Omental fat pad (tissue), 3 donors: ENCODE measurements at regions not wholly inside any gene's neighbourhood (a gene's known extent, or its start where the extent isn't known, plus 50 kb on each side); places are given as distances from the start of the nearest gene placed in this dataset.

Source experiments
- ATAC-seq: fragments of 150-250 bp; one replicate; pipeline ENCODE4 v1.9.1; 2016; ENCODE audit warnings: mild to moderate bottlenecking, moderate library complexity; ENCODE audit not compliant: low FRiP score
- DNase-seq: peaks from one replicate; pipeline ENCODE4 v3.0.0-alpha.2; 2019; ENCODE audit warnings: low spot score
- TF ChIP-seq, protein P1 (sequence below), 3 donors: fragments of 450-650 bp; IDR thresholded peaks; one replicate each; pipeline ENCODE4 v1.5.1; 2016 to 2017; ENCODE audit warnings: antibody characterized with exemption in 3 of 3, mild to moderate bottlenecking in 3 of 3, moderate library complexity in 2 of 3

DNA sequence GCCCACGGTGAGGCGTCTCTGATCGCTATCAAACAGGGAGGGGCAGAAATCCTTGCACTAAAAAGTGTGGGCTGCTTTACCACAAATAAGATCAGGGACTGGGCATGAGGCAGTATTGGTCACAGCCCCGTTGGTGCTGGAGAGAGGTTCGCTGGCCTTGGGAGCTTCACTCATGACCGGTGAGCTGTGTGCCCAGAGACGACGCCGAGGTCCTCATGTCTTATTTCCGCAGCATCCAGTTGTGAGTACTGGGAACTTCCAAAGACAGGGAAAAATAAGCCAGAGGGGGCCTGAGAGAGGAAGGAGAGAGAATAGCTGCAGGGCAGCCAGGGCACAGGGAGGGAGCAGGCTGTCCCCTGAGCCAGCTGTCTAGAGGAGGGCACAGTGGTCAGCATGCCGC, 154.2 kb upstream of the PRKCQ start:
- TF ChIP-seq, protein P1, sequence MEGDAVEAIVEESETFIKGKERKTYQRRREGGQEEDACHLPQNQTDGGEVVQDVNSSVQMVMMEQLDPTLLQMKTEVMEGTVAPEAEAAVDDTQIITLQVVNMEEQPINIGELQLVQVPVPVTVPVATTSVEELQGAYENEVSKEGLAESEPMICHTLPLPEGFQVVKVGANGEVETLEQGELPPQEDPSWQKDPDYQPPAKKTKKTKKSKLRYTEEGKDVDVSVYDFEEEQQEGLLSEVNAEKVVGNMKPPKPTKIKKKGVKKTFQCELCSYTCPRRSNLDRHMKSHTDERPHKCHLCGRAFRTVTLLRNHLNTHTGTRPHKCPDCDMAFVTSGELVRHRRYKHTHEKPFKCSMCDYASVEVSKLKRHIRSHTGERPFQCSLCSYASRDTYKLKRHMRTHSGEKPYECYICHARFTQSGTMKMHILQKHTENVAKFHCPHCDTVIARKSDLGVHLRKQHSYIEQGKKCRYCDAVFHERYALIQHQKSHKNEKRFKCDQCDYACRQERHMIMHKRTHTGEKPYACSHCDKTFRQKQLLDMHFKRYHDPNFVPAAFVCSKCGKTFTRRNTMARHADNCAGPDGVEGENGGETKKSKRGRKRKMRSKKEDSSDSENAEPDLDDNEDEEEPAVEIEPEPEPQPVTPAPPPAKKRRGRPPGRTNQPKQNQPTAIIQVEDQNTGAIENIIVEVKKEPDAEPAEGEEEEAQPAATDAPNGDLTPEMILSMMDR (IDR thresholded peaks at IDR 0.05): no peak
- ATAC-seq (no peak), DNase-seq (no peak)

DNA sequence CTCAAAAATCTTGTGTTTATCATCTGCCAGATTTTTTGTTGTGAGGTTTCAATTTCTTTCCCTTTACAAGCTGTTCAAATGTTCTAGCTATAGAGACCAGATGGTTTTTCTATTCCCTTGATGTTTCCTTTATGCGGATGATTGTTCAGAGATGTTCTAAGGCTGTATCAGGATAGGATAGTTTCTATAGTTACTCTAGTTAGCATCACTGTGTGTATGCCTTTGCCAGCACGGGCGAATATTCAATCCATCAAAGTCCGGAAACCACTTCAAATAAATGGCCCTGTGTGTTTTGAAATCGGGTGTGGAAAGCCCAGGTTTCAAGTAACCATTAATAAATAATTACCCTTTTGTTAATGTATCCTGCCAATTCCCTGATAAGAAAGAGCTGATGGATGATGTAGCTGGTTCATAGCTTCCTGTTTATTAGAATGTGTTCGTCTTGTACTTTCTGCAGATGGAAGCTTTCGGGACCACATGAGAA, 149.8 kb upstream of the PRKCQ start:
- peak; percentile 50 for ATAC-seq
- no peak for DNase-seq
- TF ChIP-seq, protein P1 (IDR thresholded peaks at IDR 0.05): no peak

GRCh38 chr10:6729071-6729774, 149.1 kb upstream of the PRKCQ start:
- DNase-seq (no peak), ATAC-seq (peak; percentile 79)
- TF ChIP-seq, protein P1 (IDR thresholded peaks at IDR 0.05): no peak

- DNase-seq: no peak
- TF ChIP-seq, protein P1 (IDR thresholded peaks at IDR 0.05): no peak
- no peak for ATAC-seq
Measured at GRCh38 chr10:6726924-6727323, 146.8 kb upstream of the PRKCQ start.

GRCh38 chr10:6722616-6723004, 142.5 kb upstream of the PRKCQ start:
- ATAC-seq (peak; percentile 41), DNase-seq (no peak)
- TF ChIP-seq, protein P1 (IDR thresholded peaks at IDR 0.05): no peak

DNA sequence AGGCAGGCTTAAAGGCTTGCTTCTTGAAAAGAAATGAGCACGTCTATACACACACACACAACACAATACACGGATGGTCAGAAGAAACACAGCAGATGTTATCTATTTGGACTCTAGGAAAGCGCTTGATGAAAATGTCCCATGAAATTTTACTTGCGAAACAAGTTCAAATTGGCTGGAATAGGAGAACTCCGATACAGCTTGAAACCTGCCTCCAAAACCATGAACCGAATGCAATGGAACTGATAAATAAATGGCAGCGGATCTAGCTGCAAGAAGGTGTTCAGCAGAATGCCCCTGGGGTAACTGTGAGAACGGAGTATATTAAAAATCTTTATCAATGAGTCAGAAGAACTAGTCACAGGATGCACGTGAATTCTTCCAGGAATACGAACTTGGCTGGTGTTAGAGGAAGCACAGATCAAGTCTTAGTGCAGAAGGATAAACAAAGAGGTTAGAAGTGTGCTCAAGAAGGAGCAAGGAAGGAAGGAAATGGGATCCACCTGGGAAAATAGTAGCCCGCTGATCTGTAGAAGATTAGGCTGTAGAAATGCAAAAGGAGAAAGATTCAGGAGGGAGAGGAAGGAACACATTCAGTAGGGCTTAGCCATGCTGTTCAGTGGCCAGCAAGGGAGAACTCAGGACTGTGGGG, 142.0 kb upstream of the PRKCQ start:
- peak; percentile 56 for ATAC-seq
- TF ChIP-seq, protein P1 (IDR thresholded peaks at IDR 0.05): no peak
- DNase-seq: no peak

DNA sequence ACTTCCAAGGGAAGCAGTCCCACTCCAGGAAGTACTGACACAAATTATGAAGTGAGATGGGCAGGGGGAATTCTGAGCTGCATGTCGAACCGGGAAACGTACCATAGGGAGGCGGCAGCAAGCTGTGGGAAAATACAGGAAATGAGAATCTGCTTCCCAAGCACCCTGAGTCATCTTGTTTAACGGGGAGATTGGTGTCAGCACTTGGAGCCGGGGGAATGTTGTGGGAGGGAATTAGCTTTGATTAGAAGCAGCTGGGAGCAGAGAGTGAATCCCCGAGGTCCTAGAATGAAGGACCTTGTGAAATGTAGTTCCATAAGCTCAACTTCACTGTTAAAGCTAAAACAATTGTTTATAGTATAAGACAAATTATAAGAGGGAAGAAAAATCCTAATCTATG, 141.4 kb upstream of the PRKCQ start:
- peak; percentile 87 for ATAC-seq
- TF ChIP-seq, protein P1 (IDR thresholded peaks at IDR 0.05): no peak
- no peak for DNase-seq
